Right atrium auricular region (tissue), 2 donors: ENCODE measurements at regions not wholly inside any gene's neighbourhood (a gene's known extent, or its start where the extent isn't known, plus 50 kb on each side); places are given as distances from the start of the nearest gene placed in this dataset.

ENCODE experiments used
- DNase-seq: peaks from one replicate; pipeline ENCODE4 v3.0.0-alpha.2; 2019; ENCODE audit warnings: low spot score
- H3K27ac ChIP-seq, 2 donors: fragments of 200-600 bp; sonication (generic); 1 replicate in 1 of 2; 2 replicates in 1 of 2; pipeline ENCODE4 v1.5.1; 2016 to 2019
- H3K27me3 ChIP-seq, 2 donors: fragments of 200-600 bp; sonication (generic); one replicate each; pipeline versions ENCODE4 v1.5.1 to v1.6.0; 2017 to 2019
- H3K36me3 ChIP-seq: fragments of 200-600 bp; sonication (generic); one replicate; pipeline ENCODE4 v1.5.1; 2016
- H3K4me1 ChIP-seq, 2 donors: fragments of 200-600 bp; sonication (generic); one replicate each; pipeline versions ENCODE4 v1.5.1 to v1.6.0; 2017 to 2019
- H3K4me3 ChIP-seq, 2 donors: fragments of 200-600 bp; sonication (generic); 1 replicate in 1 of 2; 2 replicates in 1 of 2; pipeline ENCODE4 v1.5.1; 2017 to 2019; ENCODE audit warnings: mild to moderate bottlenecking in 1 of 2, moderate library complexity in 1 of 2
- H3K9me3 ChIP-seq, 2 donors: fragments of 200-600 bp; sonication (generic); one replicate each; pipeline ENCODE4 v1.5.1; 2019
- TF ChIP-seq, protein P1 (sequence below), 2 donors: fragments of 200-600 bp; sonication (generic); IDR thresholded peaks; one replicate each; pipeline ENCODE4 v1.5.1; 2019; ENCODE audit warnings: antibody characterized with exemption in 2 of 2

- H3K4me3 ChIP-seq = no peak overlapping the region
- DNase-seq = no peak
- no peak overlapping the region for H3K27ac ChIP-seq
- H3K27me3 ChIP-seq = no peaks in the 10 kb centered on the region
- H3K36me3 ChIP-seq = no peaks in the 10 kb centered on the region
- no peaks in the 10 kb centered on the region for H3K4me1 ChIP-seq
- TF ChIP-seq, protein P1, sequence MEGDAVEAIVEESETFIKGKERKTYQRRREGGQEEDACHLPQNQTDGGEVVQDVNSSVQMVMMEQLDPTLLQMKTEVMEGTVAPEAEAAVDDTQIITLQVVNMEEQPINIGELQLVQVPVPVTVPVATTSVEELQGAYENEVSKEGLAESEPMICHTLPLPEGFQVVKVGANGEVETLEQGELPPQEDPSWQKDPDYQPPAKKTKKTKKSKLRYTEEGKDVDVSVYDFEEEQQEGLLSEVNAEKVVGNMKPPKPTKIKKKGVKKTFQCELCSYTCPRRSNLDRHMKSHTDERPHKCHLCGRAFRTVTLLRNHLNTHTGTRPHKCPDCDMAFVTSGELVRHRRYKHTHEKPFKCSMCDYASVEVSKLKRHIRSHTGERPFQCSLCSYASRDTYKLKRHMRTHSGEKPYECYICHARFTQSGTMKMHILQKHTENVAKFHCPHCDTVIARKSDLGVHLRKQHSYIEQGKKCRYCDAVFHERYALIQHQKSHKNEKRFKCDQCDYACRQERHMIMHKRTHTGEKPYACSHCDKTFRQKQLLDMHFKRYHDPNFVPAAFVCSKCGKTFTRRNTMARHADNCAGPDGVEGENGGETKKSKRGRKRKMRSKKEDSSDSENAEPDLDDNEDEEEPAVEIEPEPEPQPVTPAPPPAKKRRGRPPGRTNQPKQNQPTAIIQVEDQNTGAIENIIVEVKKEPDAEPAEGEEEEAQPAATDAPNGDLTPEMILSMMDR (IDR thresholded peaks at IDR 0.05) = no peak
- H3K9me3 ChIP-seq = no peaks in the 10 kb centered on the region
Observed at GRCh38 chr17:34723875-34724274, 144.5 kb downstream of the TMEM132E start.

- H3K4me3 ChIP-seq = no peak overlapping the region
- no peaks in the 10 kb centered on the region for H3K27me3 ChIP-seq
- TF ChIP-seq, protein P1 (IDR thresholded peaks at IDR 0.05) = no peak
- no peaks in the 10 kb centered on the region for H3K4me1 ChIP-seq
- H3K36me3 ChIP-seq = no peaks in the 10 kb centered on the region
- no peaks in the 10 kb centered on the region for H3K9me3 ChIP-seq
- no peak overlapping the region for H3K27ac ChIP-seq
- no peak for DNase-seq
Observed at GRCh38 chr17:34721326-34721725, 141.9 kb downstream of the TMEM132E start.

GRCh38 chr17:34720760-34721159 is 141.4 kb downstream of the TMEM132E start:
- DNase-seq = no peak
- H3K27me3 ChIP-seq = no peaks in the 10 kb centered on the region

DNA sequence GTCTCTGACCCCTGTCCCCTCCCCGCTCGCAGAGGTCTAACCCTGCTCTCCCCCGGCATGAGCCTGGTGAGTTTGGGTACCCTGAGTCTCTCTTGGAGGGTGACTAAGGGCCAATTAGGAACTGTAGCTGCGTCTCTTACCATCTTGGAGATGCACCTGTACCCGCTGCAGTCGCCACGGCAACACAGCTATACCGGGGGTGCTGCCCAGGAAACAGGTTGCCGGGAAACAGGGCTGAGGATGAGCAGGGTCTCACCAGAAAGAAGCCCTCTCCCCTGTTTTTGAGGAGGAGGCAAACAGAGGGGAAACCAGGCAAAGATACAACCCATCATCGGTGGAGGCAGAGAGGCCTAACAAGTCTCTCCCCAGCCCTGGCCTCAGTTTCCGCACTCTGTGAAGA is 140.2 kb downstream of the TMEM132E start:
- no peaks in the 10 kb centered on the region for H3K36me3 ChIP-seq
- DNase-seq = no peak
- H3K4me1 ChIP-seq = no peaks in the 10 kb centered on the region
- H3K27me3 ChIP-seq = no peaks in the 10 kb centered on the region
- no peak overlapping the region for H3K4me3 ChIP-seq
- TF ChIP-seq, protein P1 (IDR thresholded peaks at IDR 0.05) = no peak
- H3K9me3 ChIP-seq = no peaks in the 10 kb centered on the region
- no peak overlapping the region for H3K27ac ChIP-seq

More at GRCh38 chr17:34720760-34721159, 141.4 kb downstream of the TMEM132E start:
- Histone ChIP-seq H3K27ac (no peak overlapping the region), H3K36me3 (no peaks in the 10 kb centered on the region), H3K4me3 (no peak overlapping the region), H3K4me1 (no peaks in the 10 kb centered on the region), H3K9me3 (no peaks in the 10 kb centered on the region)
- TF ChIP-seq, protein P1 (IDR thresholded peaks at IDR 0.05) = no peak

GRCh38 chr17:34717092-34717491 is 137.7 kb downstream of the TMEM132E start:
- H3K4me3 ChIP-seq = no peak overlapping the region
- no peaks in the 10 kb centered on the region for H3K4me1 ChIP-seq
- no peaks in the 10 kb centered on the region for H3K9me3 ChIP-seq
- DNase-seq = no peak
- no peaks in the 10 kb centered on the region for H3K27me3 ChIP-seq
- H3K27ac ChIP-seq = no peak overlapping the region
- H3K36me3 ChIP-seq = no peaks in the 10 kb centered on the region
- TF ChIP-seq, protein P1 (IDR thresholded peaks at IDR 0.05) = no peak

GRCh38 chr17:34716291-34716690 is 136.9 kb downstream of the TMEM132E start:
- no peak for DNase-seq
- Histone ChIP-seq H3K9me3 (no peaks in the 10 kb centered on the region), H3K36me3 (no peaks in the 10 kb centered on the region), H3K27me3 (no peaks in the 10 kb centered on the region), H3K4me1 (no peaks in the 10 kb centered on the region), H3K4me3 (no peak overlapping the region), H3K27ac (no peak overlapping the region)
- TF ChIP-seq, protein P1 (IDR thresholded peaks at IDR 0.05) = no peak
